GM13976 (cell line): ENCODE measurements at regions not wholly inside any gene's neighbourhood (a gene's known extent, or its start where the extent isn't known, plus 50 kb on each side); places are given as distances from the start of the nearest gene placed in this dataset.

ENCODE experiments used
- DNase-seq: peaks from one replicate; pipeline ENCODE4 v3.0.0; 2012; ENCODE audit warnings: low spot score
- CTCF ChIP-seq: IDR thresholded peaks from 2 replicates; pipeline ENCODE4 v1.5.1; 2012; ENCODE audit warnings: borderline replicate concordance, mild to moderate bottlenecking; ENCODE audit not compliant: insufficient read depth; ENCODE audit errors: extremely low read depth, missing control alignments, control extremely low read depth
- in situ Hi-C: fragments of 300-500 bp; cut with MboI; formaldehyde crosslinking; loops from one replicate; pipeline ENCODE4 v1.12.0; 2022; ENCODE audit warnings: low sequenced_read_pairs, mixed read lengths, inconsistent platforms; ENCODE audit not compliant: unreplicated experiment

- no peak for DNase-seq
- in situ Hi-C loops, result no loop called here
- no peak for TF ChIP-seq CTCF
Observed at GRCh38 chr15:46471096-46471495, 836.3 kb downstream of the SQOR start.

- no peak for TF ChIP-seq CTCF
- in situ Hi-C loops, result no loop called here
- DNase-seq, result no peak
Observed at GRCh38 chr15:46489276-46489675, 854.4 kb downstream of the SQOR start.

GRCh38 chr15:46496491-46497115, 861.8 kb downstream of the SQOR start:
- in situ Hi-C loops, result no loop called here
- DNase-seq, result no peak
- TF ChIP-seq CTCF, result no peak

- no peak for DNase-seq
- no peak for TF ChIP-seq CTCF
- in situ Hi-C loops, result no loop called here
Observed at GRCh38 chr15:46502667-46503066, 867.8 kb downstream of the SQOR start.

- TF ChIP-seq CTCF, result no peak
- in situ Hi-C loops, result no loop called here
- no peak for DNase-seq
Observed at GRCh38 chr15:46518381-46518780, 883.6 kb downstream of the SQOR start.

GRCh38 chr15:46523701-46524100, 888.9 kb downstream of the SQOR start:
- TF ChIP-seq CTCF, result no peak
- in situ Hi-C loops, result no loop called here
- DNase-seq, result no peak
